WTC11 (cell line): ENCODE measurements at regions not wholly inside any gene's neighbourhood (a gene's known extent, or its start where the extent isn't known, plus 50 kb on each side); places are given as distances from the start of the nearest gene placed in this dataset.

Source experiments
- ATAC-seq: fragments of 200-7000 bp; cut with Tn5 transposase; 2 replicates; pipeline ENCODE4 v1.10.0; 2021; ENCODE audit warnings: mild to moderate bottlenecking, moderate library complexity
- CTCF ChIA-PET: fragments of 300-600 bp; sonication (Branson Sonifier 250); formaldehyde crosslinking; loops from one replicate; lab custom pipeline; 2021; ENCODE audit warnings: antibody characterized with exemption; lab: Charles Lee
- POLR2A ChIA-PET: fragments of 350-600 bp; sonication (Branson Sonifier 250); formaldehyde crosslinking; loops from one replicate; lab custom pipeline; 2021; ENCODE audit warnings: antibody characterized with exemption; lab: Charles Lee
- DNase-seq: peaks from one replicate; pipeline ENCODE4 v3.0.0; 2021; ENCODE audit warnings: low spot score
- H3K27ac Mint-ChIP-seq: 2 replicates; pipeline ENCODE4 v1.8.0; 2021; ENCODE audit warnings: mixed read lengths
- H3K27me3 Mint-ChIP-seq: 2 replicates; pipeline ENCODE4 v1.8.0; 2021; ENCODE audit warnings: low read depth, mild to moderate bottlenecking, moderate library complexity, mixed read lengths
- H3K36me3 Mint-ChIP-seq: 2 replicates; pipeline ENCODE4 v1.8.0; 2021; ENCODE audit warnings: mixed read lengths
- H3K4me1 Mint-ChIP-seq: 2 replicates; pipeline ENCODE4 v1.8.0; 2022; ENCODE audit warnings: mixed read lengths
- H3K4me3 Mint-ChIP-seq: 2 replicates; pipeline ENCODE4 v1.8.0; 2021; ENCODE audit warnings: mild to moderate bottlenecking, moderate library complexity, mixed read lengths
- H3K9me3 Mint-ChIP-seq: 2 replicates; pipeline ENCODE4 v1.8.0; 2021; ENCODE audit warnings: mixed read lengths
- ARID4B ChIP-seq: sonication (generic); formaldehyde crosslinking; IDR thresholded peaks from 2 replicates; pipeline ENCODE4 v1.8.0; 2023; ENCODE audit warnings: missing genetic modification reagents, mild to moderate bottlenecking, borderline replicate concordance
- GTF2I ChIP-seq: fragments of 250-450 bp; sonication (Bioruptor Pico); conservative IDR thresholded peaks from 2 replicates; pipeline ENCODE4 v1.4.0; 2021; ENCODE audit warnings: mild to moderate bottlenecking
- HMGA2 ChIP-seq: fragments of 250-450 bp; sonication (Bioruptor Pico); IDR thresholded peaks from 2 replicates; pipeline ENCODE4 v1.4.0; 2021; ENCODE audit warnings: mild to moderate bottlenecking, moderate library complexity
- MYBL2 ChIP-seq: sonication (generic); formaldehyde crosslinking; IDR thresholded peaks from 2 replicates; pipeline ENCODE4 v1.8.1; 2023; ENCODE audit warnings: mild to moderate bottlenecking, moderate library complexity, missing genetic modification reagents
- NFYB ChIP-seq: sonication (generic); formaldehyde crosslinking; conservative IDR thresholded peaks from 2 replicates; pipeline ENCODE4 v1.8.0; 2022; ENCODE audit warnings: low read depth, missing genetic modification reagents
- NR2C2 ChIP-seq: sonication (generic); formaldehyde crosslinking; IDR thresholded peaks from 2 replicates; pipeline ENCODE4 v1.8.0; 2022; ENCODE audit warnings: mild to moderate bottlenecking, missing genetic modification reagents
- SP1 ChIP-seq: sonication (generic); formaldehyde crosslinking; conservative IDR thresholded peaks from 2 replicates; pipeline ENCODE4 v1.8.1; 2022; ENCODE audit warnings: missing genetic modification reagents
- TCF7 ChIP-seq: sonication (generic); formaldehyde crosslinking; IDR thresholded peaks from 2 replicates; pipeline ENCODE4 v1.8.0; 2022; ENCODE audit warnings: mild to moderate bottlenecking, low read depth, missing genetic modification reagents, moderate library complexity
- USF2 ChIP-seq: sonication (generic); formaldehyde crosslinking; IDR thresholded peaks from 2 replicates; pipeline ENCODE4 v1.8.1; 2023; ENCODE audit warnings: mild to moderate bottlenecking, missing genetic modification reagents, moderate library complexity
- ZNF219 ChIP-seq: sonication (generic); formaldehyde crosslinking; IDR thresholded peaks from 2 replicates; pipeline ENCODE4 v1.8.0; 2023; ENCODE audit warnings: missing genetic modification reagents, mild to moderate bottlenecking, borderline replicate concordance
- ZNF396 ChIP-seq: fragments of 250-450 bp; sonication (Bioruptor Pico); IDR thresholded peaks from 2 replicates; pipeline ENCODE4 v1.8.0; 2021; ENCODE audit warnings: mild to moderate bottlenecking, moderate library complexity, borderline replicate concordance
- ZNF532 ChIP-seq: fragments of 250-450 bp; sonication (Bioruptor Pico); IDR thresholded peaks from 2 replicates; pipeline ENCODE4 v1.9.0; 2021; ENCODE audit warnings: mild to moderate bottlenecking, borderline replicate concordance
- ZSCAN18 ChIP-seq: fragments of 250-450 bp; sonication (Bioruptor Pico); IDR thresholded peaks from 2 replicates; pipeline ENCODE4 v2.1.2; 2022; ENCODE audit warnings: mild to moderate bottlenecking, moderate library complexity

GRCh38 chr3:174783502-174783901, 75.6 kb upstream of the NAALADL2 start:
- TF ChIP-seq USF2 (CRISPR knock-in tag), result no peak
- no peaks in the 10 kb centered on the region; the same call in none of the 2 replicates for H3K36me3 Mint-ChIP-seq
- H3K27ac Mint-ChIP-seq, result no peak overlapping the region
- POLR2A ChIA-PET, result no interaction called here
- ATAC-seq (no peak), DNase-seq (no peak)
- H3K4me1 Mint-ChIP-seq, result no peaks in the 10 kb centered on the region; the same call in 1 of the 2 replicates
- CTCF ChIA-PET, result no interaction called here
- H3K9me3 Mint-ChIP-seq, result peaks cover 27% of the 10 kb centered on the region
- H3K27me3 Mint-ChIP-seq, result no peaks in the 10 kb centered on the region; the same call in 1 of the 2 replicates
- H3K4me3 Mint-ChIP-seq, result no peak overlapping the region

GRCh38 chr3:174784206-174784934, 74.8 kb upstream of the NAALADL2 start:
- no peak for ATAC-seq
- no peak overlapping the region for H3K27ac Mint-ChIP-seq
- CTCF ChIA-PET, result no interaction called here
- peaks cover 21% of the 10 kb centered on the region for H3K9me3 Mint-ChIP-seq
- no peak for TF ChIP-seq ZNF219 (CRISPR knock-in tag)
- no peaks in the 10 kb centered on the region; the same call in none of the 2 replicates for H3K36me3 Mint-ChIP-seq
- POLR2A ChIA-PET, result no interaction called here
- H3K4me1 Mint-ChIP-seq, result no peaks in the 10 kb centered on the region; the same call in 1 of the 2 replicates
- DNase-seq, result no peak
- no peak overlapping the region for H3K4me3 Mint-ChIP-seq
- H3K27me3 Mint-ChIP-seq, result no peaks in the 10 kb centered on the region; the same call in 1 of the 2 replicates

- Mint-ChIP-seq H3K27me3 (no peaks in the 10 kb centered on the region), H3K36me3 (no peaks in the 10 kb centered on the region), H3K27ac (no peak overlapping the region), H3K4me3 (no peak overlapping the region), H3K9me3 (no peaks in the 10 kb centered on the region), H3K4me1 (no peaks in the 10 kb centered on the region; the same call in 1 of the 2 replicates)
- ChIA-PET CTCF (no interaction called here), POLR2A (no interaction called here)
- no peak for TF ChIP-seq ZNF396 (CRISPR knock-in tag)
- peak; percentile 92 for TF ChIP-seq HMGA2 (CRISPR knock-in tag)
- no peak for TF ChIP-seq NFYB (CRISPR knock-in tag)
- DNase-seq (no peak), ATAC-seq (no peak)
Observed at GRCh38 chr3:174786825-174787224, 72.3 kb upstream of the NAALADL2 start.

GRCh38 chr3:174791161-174791560, 68.0 kb upstream of the NAALADL2 start:
- Mint-ChIP-seq H3K9me3 (no peaks in the 10 kb centered on the region), H3K4me1 (no peaks in the 10 kb centered on the region), H3K36me3 (no peaks in the 10 kb centered on the region), H3K4me3 (no peak overlapping the region), H3K27ac (no peak overlapping the region), H3K27me3 (no peaks in the 10 kb centered on the region)
- CTCF ChIA-PET, result no interaction called here
- ATAC-seq, result no peak
- POLR2A ChIA-PET, result no interaction called here
- no peak for DNase-seq
- TF ChIP-seq GTF2I (CRISPR knock-in tag), result no peak
- no peak for TF ChIP-seq TCF7
- no peak for TF ChIP-seq NR2C2 (CRISPR knock-in tag)
- no peak for TF ChIP-seq ZSCAN18
- no peak for TF ChIP-seq MYBL2 (CRISPR knock-in tag)
- no peak for TF ChIP-seq ZNF532 (CRISPR knock-in tag)
- no peak for TF ChIP-seq SP1 (CRISPR knock-in tag)
- no peak for TF ChIP-seq ARID4B
